Fibroblast of pulmonary artery (primary cell): ENCODE measurements at regions not wholly inside any gene's neighbourhood (a gene's known extent, or its start where the extent isn't known, plus 50 kb on each side); places are given as distances from the start of the nearest gene placed in this dataset.

Experiments
- DNase-seq: peaks from one replicate; pipeline ENCODE4 v3.0.0-alpha.2; 2010; ENCODE audit warnings: low read depth
- H3K4me3 ChIP-seq: replicated peaks from 2 replicates; pipeline ENCODE4 v1.5.1; 2011; ENCODE audit warnings: low read depth, mild to moderate bottlenecking, control low read depth, low read length, moderate library complexity
- TF ChIP-seq, protein P1 (sequence below): IDR thresholded peaks from 2 replicates; pipeline ENCODE4 v1.5.1; 2011; ENCODE audit warnings: mild to moderate bottlenecking, control low read depth, low read length, inconsistent platforms; ENCODE audit errors: missing control alignments

DNA sequence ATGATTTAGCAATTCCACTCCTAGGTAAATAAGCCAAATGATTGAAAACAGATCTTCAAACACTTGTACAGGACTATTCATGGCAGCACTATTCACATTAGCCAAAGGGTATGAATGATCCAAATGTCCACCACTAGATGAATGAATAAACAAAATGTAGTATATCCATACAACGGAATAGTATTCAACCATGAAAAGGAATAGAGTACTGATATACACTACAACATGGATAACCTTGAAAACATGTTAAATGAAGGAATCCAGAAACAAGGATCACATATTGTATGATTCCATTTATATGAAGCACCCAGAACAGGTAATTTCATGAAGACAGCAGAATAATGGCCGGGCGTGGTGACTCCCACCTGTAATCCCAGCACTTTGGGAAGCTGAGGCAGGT lies 78.2 kb upstream of the IGF1R start:
- no peak overlapping the region for H3K4me3 ChIP-seq
- DNase-seq: no peak
- TF ChIP-seq, protein P1, sequence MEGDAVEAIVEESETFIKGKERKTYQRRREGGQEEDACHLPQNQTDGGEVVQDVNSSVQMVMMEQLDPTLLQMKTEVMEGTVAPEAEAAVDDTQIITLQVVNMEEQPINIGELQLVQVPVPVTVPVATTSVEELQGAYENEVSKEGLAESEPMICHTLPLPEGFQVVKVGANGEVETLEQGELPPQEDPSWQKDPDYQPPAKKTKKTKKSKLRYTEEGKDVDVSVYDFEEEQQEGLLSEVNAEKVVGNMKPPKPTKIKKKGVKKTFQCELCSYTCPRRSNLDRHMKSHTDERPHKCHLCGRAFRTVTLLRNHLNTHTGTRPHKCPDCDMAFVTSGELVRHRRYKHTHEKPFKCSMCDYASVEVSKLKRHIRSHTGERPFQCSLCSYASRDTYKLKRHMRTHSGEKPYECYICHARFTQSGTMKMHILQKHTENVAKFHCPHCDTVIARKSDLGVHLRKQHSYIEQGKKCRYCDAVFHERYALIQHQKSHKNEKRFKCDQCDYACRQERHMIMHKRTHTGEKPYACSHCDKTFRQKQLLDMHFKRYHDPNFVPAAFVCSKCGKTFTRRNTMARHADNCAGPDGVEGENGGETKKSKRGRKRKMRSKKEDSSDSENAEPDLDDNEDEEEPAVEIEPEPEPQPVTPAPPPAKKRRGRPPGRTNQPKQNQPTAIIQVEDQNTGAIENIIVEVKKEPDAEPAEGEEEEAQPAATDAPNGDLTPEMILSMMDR: no peak

DNA sequence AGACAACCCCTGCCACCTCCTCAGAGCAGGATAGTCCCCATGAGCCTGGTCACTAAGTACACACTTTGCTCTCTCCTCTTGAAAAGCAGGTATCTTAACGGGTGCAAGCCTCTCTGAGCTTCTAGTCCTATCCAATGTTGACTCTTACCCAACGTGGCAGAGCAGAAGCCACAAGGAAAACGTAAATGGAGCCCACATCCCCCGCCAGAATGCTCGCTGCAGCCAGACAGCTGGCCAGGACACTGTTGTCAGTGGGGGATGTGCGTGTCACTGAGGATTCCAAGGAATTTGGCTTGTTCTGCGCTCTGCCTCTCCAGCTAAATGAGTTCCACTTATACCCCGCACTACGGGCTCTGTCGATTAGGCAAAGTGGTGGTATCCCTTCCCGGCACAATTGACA lies 67.8 kb upstream of the IGF1R start:
- TF ChIP-seq, protein P1: no peak
- no peak overlapping the region for H3K4me3 ChIP-seq
- no peak for DNase-seq

DNA sequence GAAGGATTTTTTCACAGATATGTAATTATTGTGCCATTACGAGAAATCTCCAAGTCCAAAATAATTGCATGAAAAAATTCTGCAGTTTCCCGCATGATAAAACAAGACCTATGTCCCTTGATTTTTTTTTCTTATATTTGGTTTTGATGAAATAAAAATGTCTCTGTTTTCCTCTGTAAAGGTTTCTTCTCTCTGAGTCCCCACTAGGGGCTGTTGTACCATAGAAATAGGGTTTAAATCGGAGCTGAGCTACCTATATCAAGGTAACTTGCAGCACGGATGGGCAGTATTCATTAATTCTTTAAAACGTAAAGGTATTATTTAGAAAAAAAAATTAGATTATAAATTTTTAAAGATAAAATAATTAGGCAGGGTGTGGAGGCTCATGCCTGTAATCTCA lies 66.6 kb upstream of the IGF1R start:
- TF ChIP-seq, protein P1: peak; percentile 18
- no peak overlapping the region for H3K4me3 ChIP-seq
- no peak for DNase-seq

DNA sequence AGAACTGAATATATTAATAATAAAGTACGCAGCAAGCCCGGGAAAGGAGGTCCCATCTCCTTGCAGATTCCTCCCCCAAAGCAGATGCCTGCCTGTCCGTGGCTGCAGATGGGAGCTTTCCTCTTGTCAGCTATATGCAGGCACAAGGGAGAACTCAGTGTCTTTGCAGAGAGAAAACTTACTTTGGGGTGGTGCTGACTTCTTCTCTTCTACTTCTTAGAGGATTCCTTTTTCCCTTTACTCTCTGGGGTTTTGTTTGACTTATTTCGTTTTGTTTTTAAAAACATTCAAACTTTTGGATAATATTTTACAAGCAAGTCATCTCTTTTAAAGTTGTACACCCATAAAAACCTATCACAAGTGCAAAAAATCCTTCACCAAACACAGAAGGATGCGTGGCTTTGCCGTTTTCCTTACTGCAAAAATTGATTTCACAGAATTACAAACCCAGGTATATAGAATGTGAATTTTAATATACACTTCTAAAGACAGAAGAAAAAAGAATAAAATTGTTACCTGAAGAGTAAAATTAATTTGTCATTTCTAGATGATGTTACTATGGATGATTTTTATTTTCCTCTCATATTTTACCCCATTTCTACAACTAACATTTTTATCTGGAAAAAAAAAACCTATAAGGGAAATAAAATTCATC lies 65.3 kb upstream of the IGF1R start:
- no peak for DNase-seq
- TF ChIP-seq, protein P1: no peak
- H3K4me3 ChIP-seq: no peak overlapping the region

DNA sequence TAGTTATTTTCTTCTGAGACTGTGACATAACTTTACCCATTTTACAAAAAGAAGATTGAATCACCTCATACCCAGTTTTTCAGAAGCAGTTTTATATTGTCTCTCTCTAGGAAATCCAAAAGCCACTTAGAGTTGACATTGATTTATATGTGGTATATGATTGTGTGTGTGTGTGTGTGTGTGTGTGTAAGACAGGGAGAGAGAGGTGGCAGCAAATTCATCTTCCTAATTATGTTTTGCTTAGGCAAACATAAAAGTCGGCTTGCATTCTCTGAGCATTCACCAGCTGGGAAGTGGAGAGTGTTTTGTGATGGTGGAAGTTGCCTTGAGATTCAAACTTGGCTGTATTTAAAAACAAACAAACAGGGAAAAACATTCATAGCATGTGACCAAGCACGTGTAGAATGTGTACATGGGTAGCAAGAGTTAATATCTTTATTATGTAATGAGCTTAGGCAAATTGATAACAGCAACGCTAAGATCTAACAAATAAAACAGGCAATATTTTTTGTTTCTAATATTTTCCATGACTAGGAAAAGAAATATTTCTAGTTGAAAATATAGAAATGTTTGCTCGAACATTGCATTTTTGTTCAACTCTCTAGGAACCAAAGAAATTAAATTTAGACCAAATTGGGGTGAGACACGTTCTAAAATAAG lies 64.4 kb upstream of the IGF1R start:
- DNase-seq: no peak
- no peak overlapping the region for H3K4me3 ChIP-seq
- TF ChIP-seq, protein P1: no peak

DNA sequence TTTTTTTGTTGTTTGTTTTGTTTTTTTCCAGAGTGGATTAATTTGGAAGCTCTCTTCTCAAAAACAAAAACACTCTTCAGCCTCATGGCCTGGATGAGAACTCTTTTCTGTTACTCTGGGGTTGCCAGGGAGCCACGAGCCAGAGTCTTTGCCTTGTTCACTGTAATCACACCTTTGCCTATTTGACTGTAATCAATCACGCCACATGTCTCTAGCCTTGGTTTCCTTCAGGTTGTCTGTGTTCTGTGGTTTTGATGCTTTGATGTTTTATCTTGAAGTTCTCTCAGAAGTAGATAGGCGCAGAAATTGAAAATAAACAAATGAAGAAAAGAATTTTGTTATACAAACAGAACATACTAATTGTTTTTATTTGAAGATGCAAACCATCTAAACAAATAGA lies 62.3 kb upstream of the IGF1R start:
- no peak overlapping the region for H3K4me3 ChIP-seq
- DNase-seq: no peak
- TF ChIP-seq, protein P1: no peak

DNA sequence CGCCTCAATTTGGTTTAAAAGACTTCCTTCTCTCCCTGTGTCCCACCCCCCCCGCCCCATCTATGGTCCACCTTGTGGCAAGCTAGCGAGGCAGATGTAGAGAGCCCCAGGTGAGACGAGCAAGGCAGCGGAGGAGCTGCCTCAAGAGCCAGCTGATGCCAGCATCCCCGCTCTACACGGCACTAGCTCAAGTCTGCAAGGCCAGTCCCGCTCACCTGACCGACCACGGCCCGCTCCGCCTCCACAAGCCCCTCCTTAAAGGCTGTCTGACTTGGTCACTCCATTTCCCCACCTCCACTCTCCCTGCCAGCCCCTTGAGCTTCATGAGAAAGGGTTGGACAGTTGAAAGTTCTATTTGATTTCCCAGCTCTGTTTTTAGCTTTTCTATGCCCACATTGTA lies 56.2 kb upstream of the IGF1R start:
- no peak for DNase-seq
- no peak overlapping the region for H3K4me3 ChIP-seq
- TF ChIP-seq, protein P1: no peak
